ENCODE measurements at regions not wholly inside any gene's neighbourhood (a gene's known extent, or its start where the extent isn't known, plus 50 kb on each side); places are given as distances from the start of the nearest gene placed in this dataset.

GRCh38 chr2:128530025-128530573 lies 211.4 kb upstream of the HS6ST1 start:
- DNase-seq (ENCODE audit: low read depth in 2 of 2), result no peak

- no peak for DNase-seq (ENCODE audit: low read depth in 2 of 2)
These were observed 213.2 kb upstream of the HS6ST1 start for GRCh38 chr2:128531856-128532255.

DNA sequence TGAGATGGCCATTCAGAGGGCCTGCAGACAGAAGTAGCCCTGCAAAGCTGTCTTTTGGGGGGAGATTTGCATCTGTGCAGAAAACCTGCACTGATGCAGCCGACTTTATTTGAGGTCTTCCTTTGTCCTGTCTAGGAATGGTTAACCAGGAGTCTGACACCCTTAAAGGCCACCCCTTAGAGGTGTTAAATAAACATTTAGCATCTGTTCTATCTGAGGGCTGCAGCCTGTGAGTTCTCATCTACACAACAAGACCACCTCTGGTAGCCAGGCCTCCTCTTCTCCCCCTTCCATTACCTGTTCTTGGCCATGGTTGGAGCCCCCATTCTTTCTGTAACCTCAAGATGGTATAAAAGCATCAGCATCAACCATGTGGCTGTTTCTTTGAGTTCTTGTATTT lies 214.4 kb upstream of the HS6ST1 start:
- no peak for DNase-seq (ENCODE audit: low read depth in 2 of 2)

DNA sequence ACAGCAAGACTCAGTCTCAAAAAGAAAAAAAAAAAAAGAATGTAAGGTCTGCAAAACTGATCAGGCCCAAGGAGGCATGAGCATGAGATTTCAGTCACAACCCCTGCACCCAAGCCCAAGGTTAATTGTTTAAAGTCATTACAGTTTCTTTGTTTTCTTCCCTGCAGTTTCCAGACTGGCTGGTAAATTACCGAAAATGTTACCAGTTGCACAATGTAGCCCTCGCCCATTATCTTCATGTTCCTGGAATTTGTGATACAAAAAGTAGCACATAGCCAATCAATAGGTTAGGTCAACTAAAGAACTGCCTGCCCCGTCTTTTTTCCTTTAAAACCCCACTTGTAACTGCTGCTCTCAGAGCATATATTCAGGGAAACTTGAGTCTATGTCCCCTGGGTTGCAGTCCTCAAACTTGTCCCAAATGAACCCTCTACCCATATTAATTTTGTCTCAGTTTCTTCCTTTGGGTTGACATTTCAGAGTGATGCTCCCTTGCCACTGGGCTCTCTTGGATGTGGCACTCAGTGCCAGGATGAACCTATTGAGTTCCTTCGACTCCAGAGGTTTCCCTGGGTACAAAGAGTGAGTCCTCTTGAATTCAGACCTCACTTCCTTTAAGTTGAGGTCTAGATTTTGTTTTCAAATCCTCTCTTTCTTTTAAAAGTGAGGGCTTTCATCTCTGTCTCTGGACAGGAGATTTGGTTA lies 216.2 kb upstream of the HS6ST1 start:
- DNase-seq (ENCODE audit: low read depth in 2 of 2), result no peak

- DNase-seq (ENCODE audit: low read depth in 2 of 2), result no peak
These were observed 217.3 kb upstream of the HS6ST1 start for GRCh38 chr2:128535953-128536352.

DNA sequence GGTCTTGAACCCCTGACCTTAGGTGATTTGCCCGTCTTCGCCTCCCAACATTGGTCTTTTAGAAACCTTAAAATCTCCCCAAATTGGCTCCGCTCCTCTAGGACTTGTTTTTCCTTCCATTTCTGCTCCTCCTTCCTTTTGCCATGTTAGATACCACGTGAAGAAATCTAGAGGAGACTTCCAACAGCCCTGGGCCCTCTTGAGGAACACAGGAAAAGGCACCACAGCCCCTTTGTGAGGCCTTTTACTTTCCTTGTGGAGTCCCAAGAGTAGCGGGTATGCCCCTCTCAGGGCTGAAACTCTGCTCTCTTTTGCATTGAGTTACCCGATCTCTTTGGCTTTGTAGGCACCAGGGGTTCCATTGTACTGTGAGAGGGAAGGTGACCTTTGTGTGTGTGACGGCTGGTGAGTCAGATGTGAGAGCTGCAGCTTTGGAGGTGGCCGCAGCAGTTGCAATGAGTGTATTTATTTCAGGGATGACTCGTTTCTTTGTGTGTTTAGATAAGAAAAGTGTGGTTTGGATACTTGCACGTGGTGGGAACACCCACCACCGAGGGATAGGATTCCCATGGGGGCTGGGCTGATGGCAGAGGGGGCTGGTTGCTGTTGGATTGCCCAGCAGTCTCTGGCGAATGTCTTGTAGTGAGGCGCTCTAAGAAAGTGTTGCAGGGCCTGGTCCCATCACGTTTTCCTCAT lies 218.4 kb upstream of the HS6ST1 start:
- no peak for DNase-seq (ENCODE audit: low read depth in 2 of 2)

DNA sequence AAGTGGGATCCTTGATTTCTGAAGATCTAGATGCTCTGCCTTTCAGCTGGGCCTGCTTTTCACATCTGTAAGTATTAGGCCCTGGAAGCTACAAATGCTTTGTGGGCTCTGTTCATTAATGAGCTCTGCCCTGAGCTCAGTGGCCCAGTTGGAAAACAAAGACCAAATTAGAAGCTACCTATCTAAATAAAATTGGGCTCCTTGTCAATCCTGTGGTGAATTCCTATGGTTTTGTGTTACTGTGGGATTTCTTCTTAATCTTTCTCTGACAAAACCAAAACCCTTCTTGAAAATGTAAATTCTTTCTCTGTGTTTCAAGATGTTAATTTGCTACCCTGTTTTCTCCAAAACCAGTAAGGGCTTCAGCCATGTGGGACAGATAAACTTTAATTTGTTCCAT lies 219.0 kb upstream of the HS6ST1 start:
- no peak for DNase-seq (ENCODE audit: low read depth in 2 of 2)

DNA sequence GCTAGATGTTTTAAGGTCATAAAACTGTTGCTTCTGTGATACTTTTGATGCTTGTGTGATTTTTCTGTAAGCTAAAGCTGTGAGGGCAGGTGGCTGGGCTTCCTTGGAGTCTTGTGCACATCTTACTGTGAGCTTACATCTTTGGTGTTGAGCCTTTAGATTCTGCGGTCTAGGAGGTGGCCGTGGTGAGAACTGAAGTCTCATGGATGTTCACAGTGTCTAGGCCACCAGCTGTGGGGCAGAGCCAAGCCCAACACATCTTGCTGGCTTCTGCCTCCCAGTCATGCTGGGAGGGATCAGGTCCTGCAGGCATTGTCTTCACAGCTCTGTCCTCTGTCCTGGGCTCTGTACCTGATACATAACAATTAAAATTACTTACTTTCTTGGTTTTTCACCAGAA lies 219.7 kb upstream of the HS6ST1 start:
- no peak for DNase-seq (ENCODE audit: low read depth in 2 of 2)

DNA sequence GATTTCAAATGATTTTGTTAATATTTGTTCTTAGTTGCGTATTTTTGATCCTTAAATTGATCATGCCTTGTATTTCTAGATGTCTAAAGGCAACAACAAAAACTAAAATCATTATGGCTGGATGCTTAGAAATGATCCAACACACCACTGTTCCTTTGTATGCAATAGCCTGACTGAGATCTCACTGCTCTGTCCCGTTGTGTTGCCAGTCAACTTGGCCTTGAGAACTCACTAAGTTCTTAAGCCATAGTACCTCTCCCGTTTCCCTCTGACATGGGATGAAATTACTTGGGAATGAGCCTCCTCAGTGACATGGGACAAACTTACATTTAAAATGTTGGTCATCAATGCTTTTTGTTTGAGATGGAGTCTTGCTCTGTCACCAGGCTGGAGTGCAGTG lies 222.0 kb upstream of the HS6ST1 start:
- DNase-seq (ENCODE audit: low read depth in 2 of 2), result no peak

DNA sequence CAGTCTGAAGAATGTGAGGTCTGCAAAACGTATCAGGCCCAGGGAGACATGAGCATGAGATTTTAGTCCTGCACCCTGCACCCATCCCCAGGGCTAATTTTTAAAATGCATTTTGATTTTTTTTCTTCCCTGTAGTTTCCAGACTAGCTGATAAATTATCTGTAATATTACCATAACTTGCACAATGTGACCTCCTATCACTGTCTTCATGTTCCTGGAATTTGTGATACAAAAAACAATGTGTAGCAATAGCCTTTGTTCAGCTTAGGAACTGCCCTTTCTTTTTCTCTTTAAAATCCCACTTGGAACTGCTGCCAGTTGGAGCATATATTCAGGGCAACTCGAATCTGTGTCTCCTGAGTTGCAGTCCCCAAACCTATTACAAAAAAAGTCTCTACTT lies 222.8 kb upstream of the HS6ST1 start:
- no peak for DNase-seq (ENCODE audit: low read depth in 2 of 2)

- no peak for DNase-seq (ENCODE audit: low read depth in 2 of 2)
These were observed 224.4 kb upstream of the HS6ST1 start for GRCh38 chr2:128543036-128543435.

GRCh38 chr2:128543646-128544045 lies 225.0 kb upstream of the HS6ST1 start:
- DNase-seq (ENCODE audit: low read depth in 2 of 2), result no peak

GRCh38 chr2:128544321-128545037 lies 225.8 kb upstream of the HS6ST1 start:
- no peak for DNase-seq (ENCODE audit: low read depth in 2 of 2)

DNA sequence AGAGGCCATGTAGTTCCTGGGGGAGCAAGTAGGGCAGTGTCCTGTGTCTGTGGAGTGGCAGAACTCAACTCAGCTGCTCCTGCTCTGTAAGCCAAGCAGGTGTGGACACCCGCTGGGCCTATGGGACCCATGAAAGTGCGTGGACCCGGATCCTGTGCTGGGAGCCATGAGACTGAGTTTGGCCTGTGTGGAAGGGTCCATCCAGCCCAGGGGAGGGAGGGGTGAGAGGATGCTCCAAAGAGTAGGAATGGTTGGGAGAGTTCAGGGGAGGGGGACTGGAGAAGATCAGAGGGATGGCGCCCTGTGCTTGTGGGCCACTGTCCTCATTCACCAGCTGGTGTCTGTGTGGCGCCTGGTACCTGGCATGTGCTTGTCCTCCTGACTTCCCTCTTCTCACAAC lies 226.4 kb upstream of the HS6ST1 start:
- no peak for DNase-seq (ENCODE audit: low read depth in 2 of 2)

GRCh38 chr2:128545829-128546228 lies 227.2 kb upstream of the HS6ST1 start:
- no peak for DNase-seq (ENCODE audit: low read depth in 2 of 2)

DNA sequence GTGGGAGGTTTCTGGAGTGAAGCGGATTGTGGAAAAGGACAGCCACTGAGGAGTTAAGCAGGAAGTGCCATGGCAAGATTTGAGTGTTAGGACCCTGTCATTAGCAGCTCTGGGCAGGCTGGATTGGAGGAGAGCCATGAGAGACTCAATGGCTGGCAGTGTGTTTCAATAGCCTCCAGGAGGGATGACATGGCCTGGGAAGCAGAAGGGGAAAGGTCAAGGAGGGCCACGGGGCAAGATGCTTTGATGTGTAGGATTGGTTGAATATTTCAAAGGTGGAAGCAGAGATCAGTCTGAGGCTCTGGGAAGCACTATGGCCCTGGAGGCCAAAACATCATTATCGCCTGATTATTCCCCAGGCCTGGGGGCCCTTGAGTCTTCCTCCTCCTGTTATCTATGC lies 229.0 kb upstream of the HS6ST1 start:
- no peak for DNase-seq (ENCODE audit: low read depth in 2 of 2)

DNA sequence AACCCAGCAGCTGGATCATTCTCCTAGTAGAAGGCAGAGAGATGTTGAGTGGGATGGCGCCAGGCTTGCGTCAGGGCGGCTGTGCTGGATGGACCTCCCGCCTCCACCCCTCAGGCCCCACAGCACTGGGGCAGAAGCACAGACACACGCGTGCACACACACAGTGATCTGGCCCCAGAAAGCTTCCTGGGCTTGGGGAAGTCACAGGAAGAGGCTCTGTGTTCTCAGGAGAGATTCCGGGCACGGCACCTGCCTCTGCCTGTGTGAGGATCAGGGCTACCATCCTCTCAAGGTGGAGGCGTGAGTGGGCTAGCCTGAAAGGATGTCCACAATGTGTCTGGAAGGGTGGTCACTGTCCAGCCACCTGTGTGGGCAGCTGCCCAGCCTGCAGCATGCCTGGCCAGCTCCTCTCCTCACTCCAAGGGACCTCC lies 229.8 kb upstream of the HS6ST1 start:
- DNase-seq (ENCODE audit: low read depth in 2 of 2), result no peak

DNA sequence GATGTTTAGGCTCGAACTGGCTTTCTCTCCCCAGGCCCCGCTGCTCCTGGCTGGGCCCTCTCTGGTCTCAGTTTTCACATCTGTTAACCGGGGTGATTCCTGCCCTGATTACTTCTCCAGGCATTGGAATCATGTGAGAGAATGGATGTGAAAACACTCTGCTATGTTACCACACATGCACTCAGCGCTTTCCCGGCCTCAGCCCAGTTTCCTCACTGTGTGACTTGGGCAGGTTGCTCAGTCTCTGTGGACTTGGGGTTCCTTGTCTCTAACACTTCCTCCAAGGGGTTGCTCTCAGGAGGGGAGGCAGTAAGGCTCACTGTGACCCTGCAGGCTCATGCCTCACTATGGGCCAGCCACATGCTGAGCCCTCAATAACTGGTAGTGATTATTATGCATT lies 230.4 kb upstream of the HS6ST1 start:
- DNase-seq (ENCODE audit: low read depth in 2 of 2), result no peak

- no peak for DNase-seq (ENCODE audit: low read depth in 2 of 2)
These were observed 231.1 kb upstream of the HS6ST1 start for GRCh38 chr2:128549646-128550260.

DNA sequence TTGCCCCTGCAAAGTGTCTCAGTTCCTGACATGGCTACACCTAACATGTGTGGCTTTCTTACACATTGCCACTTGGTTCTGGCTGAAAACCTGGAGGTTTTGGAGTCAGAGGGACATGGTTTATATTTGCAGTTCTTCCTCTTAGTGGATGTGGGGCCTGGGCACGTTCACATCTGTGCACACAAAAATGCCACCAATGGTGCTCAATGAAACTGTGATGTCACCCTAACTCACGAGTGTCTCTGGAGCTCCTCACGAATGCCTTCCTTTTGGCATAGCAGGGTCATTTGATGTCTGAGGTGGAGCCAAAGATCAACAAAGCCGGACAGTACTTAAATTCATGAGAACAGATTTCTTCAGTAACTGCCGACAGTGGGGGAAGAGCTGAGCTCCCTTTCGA lies 231.7 kb upstream of the HS6ST1 start:
- no peak for DNase-seq (ENCODE audit: low read depth in 2 of 2)

- DNase-seq (ENCODE audit: low read depth in 2 of 2), result no peak
These were observed 232.2 kb upstream of the HS6ST1 start for GRCh38 chr2:128550801-128551416.

DNA sequence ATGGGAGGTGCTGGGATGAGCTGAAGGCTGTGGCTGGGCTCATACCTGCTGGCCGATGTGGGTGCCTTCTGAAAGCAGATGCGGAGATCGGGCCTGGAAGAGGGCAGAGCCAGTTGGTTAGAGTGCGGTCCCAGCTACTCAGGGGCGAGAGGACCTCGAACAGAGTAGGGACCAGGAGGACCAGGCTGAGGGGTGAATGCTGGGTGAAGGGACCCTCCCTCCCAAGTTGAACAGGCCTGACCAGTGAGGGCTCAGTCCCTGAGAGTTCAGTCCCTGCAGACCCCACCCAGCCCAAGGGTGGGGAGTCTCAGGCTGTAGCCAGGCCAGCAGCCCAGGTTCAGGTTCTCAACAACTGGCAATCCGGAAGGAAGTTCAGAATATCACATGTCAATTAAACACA lies 232.8 kb upstream of the HS6ST1 start:
- DNase-seq (ENCODE audit: low read depth in 2 of 2), result no peak
